ENCODE measurements at regions not wholly inside any gene's neighbourhood (a gene's known extent, or its start where the extent isn't known, plus 50 kb on each side); places are given as distances from the start of the nearest gene placed in this dataset.

- H3K4me1 Mint-ChIP-seq (ENCODE audit: low read depth, unreplicated experiment) = no peaks in the 10 kb centered on the region
- no peak for DNase-seq
- H3K36me3 Mint-ChIP-seq (ENCODE audit: unreplicated experiment) = no peaks in the 10 kb centered on the region
- H3K27me3 Mint-ChIP-seq (ENCODE audit: unreplicated experiment) = peaks cover 3% of the 10 kb centered on the region
- no peak for TF ChIP-seq CTCF (IDR thresholded peaks at IDR 0.05; ENCODE audit: partially characterized antibody, unreplicated experiment)
- no peak overlapping the region for H3K4me3 Mint-ChIP-seq (ENCODE audit: unreplicated experiment)
- no peak overlapping the region for H3K27ac Mint-ChIP-seq (ENCODE audit: unreplicated experiment)
- peaks cover 1% of the 10 kb centered on the region for H3K9me3 Mint-ChIP-seq (ENCODE audit: unreplicated experiment)
Observed at GRCh38 chr2:38464971-38465788, 88.1 kb upstream of the ATL2 start.

DNA sequence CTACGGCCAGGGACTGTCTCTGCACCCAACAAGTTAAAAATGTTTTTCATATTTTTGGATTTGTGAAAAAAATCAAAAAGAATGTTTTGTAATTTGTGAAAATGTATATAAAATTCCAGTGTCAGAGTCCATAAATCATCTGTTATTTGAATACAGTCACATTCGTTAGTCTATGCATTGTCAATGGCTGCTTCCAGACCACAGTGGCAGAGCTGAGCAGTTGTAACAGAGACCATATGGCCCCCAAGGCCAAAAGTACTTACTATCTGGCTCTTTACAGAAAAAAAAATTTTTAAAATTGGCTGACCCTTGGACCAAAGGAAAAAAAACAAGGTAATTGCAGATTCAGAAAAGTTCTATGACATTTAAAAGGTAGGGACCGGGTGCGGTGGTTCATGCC, 86.7 kb upstream of the ATL2 start:
- no peaks in the 10 kb centered on the region for H3K36me3 Mint-ChIP-seq (ENCODE audit: unreplicated experiment)
- TF ChIP-seq CTCF (IDR thresholded peaks at IDR 0.05; ENCODE audit: partially characterized antibody, unreplicated experiment) = no peak
- peaks cover 1% of the 10 kb centered on the region for H3K9me3 Mint-ChIP-seq (ENCODE audit: unreplicated experiment)
- no peaks in the 10 kb centered on the region for H3K27me3 Mint-ChIP-seq (ENCODE audit: unreplicated experiment)
- DNase-seq = no peak
- no peak overlapping the region for H3K4me3 Mint-ChIP-seq (ENCODE audit: unreplicated experiment)
- H3K4me1 Mint-ChIP-seq (ENCODE audit: low read depth, unreplicated experiment) = no peaks in the 10 kb centered on the region
- no peak overlapping the region for H3K27ac Mint-ChIP-seq (ENCODE audit: unreplicated experiment)

- no peak for DNase-seq
- H3K9me3 Mint-ChIP-seq (ENCODE audit: unreplicated experiment) = peaks cover 6% of the 10 kb centered on the region
- H3K27me3 Mint-ChIP-seq (ENCODE audit: unreplicated experiment) = peaks cover 5% of the 10 kb centered on the region
- no peak overlapping the region for H3K4me3 Mint-ChIP-seq (ENCODE audit: unreplicated experiment)
- peaks cover 8% of the 10 kb centered on the region for H3K36me3 Mint-ChIP-seq (ENCODE audit: unreplicated experiment)
- H3K4me1 Mint-ChIP-seq (ENCODE audit: low read depth, unreplicated experiment) = no peaks in the 10 kb centered on the region
- TF ChIP-seq CTCF (IDR thresholded peaks at IDR 0.05; ENCODE audit: partially characterized antibody, unreplicated experiment) = no peak
- H3K27ac Mint-ChIP-seq (ENCODE audit: unreplicated experiment) = no peak overlapping the region
Observed at GRCh38 chr2:38462121-38462661, 85.1 kb upstream of the ATL2 start.

- TF ChIP-seq CTCF (IDR thresholded peaks at IDR 0.05; ENCODE audit: partially characterized antibody, unreplicated experiment) = no peak
- Mint-ChIP-seq H3K27me3 (ENCODE audit: unreplicated experiment) (peaks cover 6% of the 10 kb centered on the region), H3K4me3 (ENCODE audit: unreplicated experiment) (no peak overlapping the region), H3K27ac (ENCODE audit: unreplicated experiment) (no peak overlapping the region), H3K9me3 (ENCODE audit: unreplicated experiment) (peaks cover 7% of the 10 kb centered on the region), H3K36me3 (ENCODE audit: unreplicated experiment) (peaks cover 8% of the 10 kb centered on the region), H3K4me1 (ENCODE audit: low read depth, unreplicated experiment) (no peaks in the 10 kb centered on the region)
- no peak for DNase-seq
Observed at GRCh38 chr2:38461470-38461869, 84.4 kb upstream of the ATL2 start.

GRCh38 chr2:38460313-38460712, 83.2 kb upstream of the ATL2 start:
- no peak overlapping the region for H3K27ac Mint-ChIP-seq (ENCODE audit: unreplicated experiment)
- no peak for TF ChIP-seq CTCF (IDR thresholded peaks at IDR 0.05; ENCODE audit: partially characterized antibody, unreplicated experiment)
- H3K9me3 Mint-ChIP-seq (ENCODE audit: unreplicated experiment) = peaks cover 7% of the 10 kb centered on the region
- no peaks in the 10 kb centered on the region for H3K4me1 Mint-ChIP-seq (ENCODE audit: low read depth, unreplicated experiment)
- no peak for DNase-seq
- H3K4me3 Mint-ChIP-seq (ENCODE audit: unreplicated experiment) = no peak overlapping the region
- H3K36me3 Mint-ChIP-seq (ENCODE audit: unreplicated experiment) = peaks cover 8% of the 10 kb centered on the region
- peaks cover 8% of the 10 kb centered on the region for H3K27me3 Mint-ChIP-seq (ENCODE audit: unreplicated experiment)

Data from glutamatergic neuron (in vitro differentiated cells).